ENCODE measurements at regions not wholly inside any gene's neighbourhood (a gene's known extent, or its start where the extent isn't known, plus 50 kb on each side); places are given as distances from the start of the nearest gene placed in this dataset.

- Mint-ChIP-seq H3K4me3 (no peak overlapping the region), H3K27me3 (ENCODE audit: low read depth in 3 of 3) (peaks cover 0 to 3% (median 2%) of the 10 kb centered on the region in 3 donors), H3K27ac (no peak overlapping the region), H3K36me3 (no peaks in the 10 kb centered on the region), H3K4me1 (no peaks in the 10 kb centered on the region), H3K9me3 (peaks cover 2 to 10% (median 4%) of the 10 kb centered on the region in 7 donors)
- no peak for TF ChIP-seq CTCF (IDR thresholded peaks at IDR 0.05)
- no peak for DNase-seq
- whole genome bisulfite sequencing (ENCODE audit: insufficient coverage): no CpG with 5 or more reads among the region's 1 CpG
- Histone ChIP-seq H3K27ac (ENCODE audit: low read depth in 1 of 2, low read length in 2 of 2) (no peak overlapping the region), H4K20me1 (ENCODE audit: insufficient read depth, low read length) (no peaks in the 10 kb centered on the region), H3K4me3 (replicated peaks in 1 of 3; ENCODE audit: low read depth in 2 of 3, low read length in 3 of 3) (no peak overlapping the region), H3K79me2 (ENCODE audit: insufficient read depth, low read length) (no peaks in the 10 kb centered on the region), H3K27me3 (ENCODE audit: control insufficient read depth in 2 of 2, insufficient read depth in 2 of 2, low read length in 2 of 2) (no peaks in the 10 kb centered on the region), H3K9me3 (replicated peaks in 1 of 2; ENCODE audit: control insufficient read depth in 1 of 2, insufficient read depth in 1 of 2, low read length in 2 of 2) (no peaks in the 10 kb centered on the region), H3K9ac (ENCODE audit: insufficient read depth, low read length, poor library complexity, severe bottlenecking) (no peak overlapping the region), H3K4me1 (ENCODE audit: control insufficient read depth in 1 of 2, insufficient read depth in 2 of 2, low read length in 2 of 2) (no peaks in the 10 kb centered on the region), H2AFZ (ENCODE audit: insufficient read depth, low read depth, low read length, poor library complexity, severe bottlenecking) (no peak overlapping the region), H3K36me3 (replicated peaks in 1 of 2; ENCODE audit: control insufficient read depth in 1 of 2, insufficient read depth in 2 of 2, low read length in 2 of 2) (no peaks in the 10 kb centered on the region), H3K4me2 (replicated peaks; ENCODE audit: extremely low read depth, low read length, poor library complexity, severe bottlenecking) (no peak overlapping the region)
- intact Hi-C loops (cut with micrococcal nuclease): no loop called here
These were observed 104.9 kb upstream of the GIMD1 start for GRCh38 chr4:106473515-106473914.

- no peaks in the 10 kb centered on the region for H3K4me1 Mint-ChIP-seq
- Histone ChIP-seq H3K4me1 (ENCODE audit: control insufficient read depth in 1 of 2, insufficient read depth in 2 of 2, low read length in 2 of 2) (no peaks in the 10 kb centered on the region), H4K20me1 (ENCODE audit: insufficient read depth, low read length) (no peaks in the 10 kb centered on the region), H3K9me3 (replicated peaks in 1 of 2; ENCODE audit: control insufficient read depth in 1 of 2, insufficient read depth in 1 of 2, low read length in 2 of 2) (no peaks in the 10 kb centered on the region), H3K36me3 (replicated peaks in 1 of 2; ENCODE audit: control insufficient read depth in 1 of 2, insufficient read depth in 2 of 2, low read length in 2 of 2) (no peaks in the 10 kb centered on the region), H3K79me2 (ENCODE audit: insufficient read depth, low read length) (no peaks in the 10 kb centered on the region), H3K27me3 (ENCODE audit: control insufficient read depth in 2 of 2, insufficient read depth in 2 of 2, low read length in 2 of 2) (no peaks in the 10 kb centered on the region), H3K4me2 (replicated peaks; ENCODE audit: extremely low read depth, low read length, poor library complexity, severe bottlenecking) (no peak overlapping the region), H2AFZ (ENCODE audit: insufficient read depth, low read depth, low read length, poor library complexity, severe bottlenecking) (no peak overlapping the region), H3K9ac (ENCODE audit: insufficient read depth, low read length, poor library complexity, severe bottlenecking) (no peak overlapping the region), H3K4me3 (replicated peaks in 1 of 3; ENCODE audit: low read depth in 2 of 3, low read length in 3 of 3) (no peak overlapping the region), H3K27ac (ENCODE audit: low read depth in 1 of 2, low read length in 2 of 2) (no peak overlapping the region)
- H3K27me3 Mint-ChIP-seq (ENCODE audit: low read depth in 3 of 3): peaks cover 0 to 6% (median 0%) of the 10 kb centered on the region in 3 donors
- intact Hi-C loops (cut with micrococcal nuclease): no loop called here
- no peak for DNase-seq
- no peaks in the 10 kb centered on the region for H3K36me3 Mint-ChIP-seq
- no peak overlapping the region for H3K4me3 Mint-ChIP-seq
- H3K27ac Mint-ChIP-seq: no peak overlapping the region
- no peak for TF ChIP-seq CTCF (IDR thresholded peaks at IDR 0.05)
- WGBS (ENCODE audit: insufficient coverage): 95% methylated on average over 7 of the region's 7 CpGs
- peaks cover 2 to 14% (median 4%) of the 10 kb centered on the region in 7 donors for H3K9me3 Mint-ChIP-seq
These were observed 102.6 kb upstream of the GIMD1 start for GRCh38 chr4:106471151-106471550.
